GM19240 (cell line): ENCODE measurements at regions not wholly inside any gene's neighbourhood (a gene's known extent, or its start where the extent isn't known, plus 50 kb on each side); places are given as distances from the start of the nearest gene placed in this dataset.

Source experiments
- DNase-seq: peaks from one replicate; pipeline ENCODE4 v3.0.0; 2011; ENCODE audit warnings: low spot score; ENCODE audit not compliant: insufficient read length

DNA sequence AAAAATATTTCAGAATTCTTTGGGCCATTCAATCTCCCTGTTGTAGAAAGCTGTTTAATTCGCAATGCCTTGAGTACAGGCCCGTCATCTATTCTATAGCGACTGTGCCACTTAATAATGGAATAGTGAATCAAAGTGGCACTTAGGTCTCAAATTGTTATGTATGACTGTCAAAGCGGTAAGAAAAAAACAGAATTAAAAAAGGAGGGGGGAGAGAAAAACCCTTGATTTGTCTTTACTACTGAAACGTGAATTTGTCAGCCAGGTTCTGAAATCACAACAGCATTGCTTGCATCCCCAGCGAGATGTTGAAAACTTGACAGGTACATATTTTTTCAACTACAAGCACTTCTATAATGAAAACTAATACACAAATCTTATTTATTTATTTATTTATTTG is 320.9 kb downstream of the TFEC start:
- DNase-seq = no peak

DNA sequence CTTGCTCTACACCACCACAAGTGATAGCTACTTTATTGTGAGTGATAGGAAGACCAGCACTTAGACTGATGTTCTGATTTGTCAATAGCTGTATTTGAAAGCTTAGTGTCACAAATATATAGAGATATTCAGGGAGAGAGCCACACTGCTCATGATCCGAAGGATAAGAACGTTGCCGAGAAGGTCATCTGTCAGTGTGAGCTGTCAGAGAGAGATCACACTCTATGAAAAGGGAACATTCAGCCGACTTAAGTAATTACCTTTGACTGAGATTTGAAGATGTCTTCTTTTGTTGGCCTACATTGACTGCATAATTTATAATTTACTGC is 322.6 kb downstream of the TFEC start:
- DNase-seq = no peak

DNA sequence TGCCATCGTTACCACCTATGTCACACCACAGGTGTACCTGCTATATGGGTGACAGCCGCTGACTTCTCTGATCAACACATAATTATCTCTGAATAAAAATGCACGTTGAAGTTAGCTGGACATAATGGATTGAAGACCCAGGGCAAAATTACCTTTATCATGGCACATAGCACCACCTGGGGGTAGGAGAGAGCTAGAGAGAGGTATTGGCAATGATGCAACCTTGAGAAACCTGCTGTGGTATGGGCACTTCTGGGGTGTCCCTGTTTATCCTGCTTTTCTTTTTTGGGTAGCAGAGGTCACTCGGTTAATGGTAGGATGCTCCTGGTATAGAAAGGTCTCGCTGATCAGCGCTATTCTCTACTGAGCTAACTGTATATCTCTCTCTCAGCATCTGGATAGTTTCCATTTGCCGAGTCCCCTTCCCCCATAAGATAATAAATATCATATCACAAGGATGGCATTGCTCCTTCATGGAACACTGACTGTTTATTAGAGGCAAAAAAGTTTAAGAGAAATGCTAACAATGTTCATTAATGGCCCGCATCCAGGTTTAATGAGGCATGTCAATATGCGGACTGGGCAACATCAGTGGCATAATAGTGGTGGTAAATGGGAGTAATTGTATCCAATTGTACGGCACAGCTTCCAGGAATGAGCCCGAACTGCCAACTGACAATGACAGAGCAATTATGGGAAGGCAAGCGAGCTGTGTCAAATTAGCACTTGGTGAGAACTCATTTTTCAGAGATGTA is 323.1 kb downstream of the TFEC start:
- no peak for DNase-seq

DNA sequence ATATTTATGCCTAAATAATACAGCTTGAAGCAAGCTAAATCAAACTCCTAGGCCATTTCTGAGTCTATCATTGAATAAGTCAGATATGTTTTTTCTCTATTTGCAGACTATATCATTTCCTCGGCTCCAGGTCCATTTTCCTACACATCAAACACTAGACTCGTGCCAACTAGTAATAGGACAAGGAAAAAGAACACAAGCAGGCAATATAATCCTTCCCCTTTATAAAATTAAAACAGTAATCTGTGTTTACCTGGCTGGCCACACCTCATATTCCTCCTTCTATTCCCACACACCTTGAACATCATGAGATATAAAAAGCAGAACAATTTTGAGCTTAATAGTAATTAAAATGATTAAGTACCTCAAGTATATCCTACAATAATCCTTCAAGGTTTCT is 325.7 kb downstream of the TFEC start:
- DNase-seq = no peak

DNA sequence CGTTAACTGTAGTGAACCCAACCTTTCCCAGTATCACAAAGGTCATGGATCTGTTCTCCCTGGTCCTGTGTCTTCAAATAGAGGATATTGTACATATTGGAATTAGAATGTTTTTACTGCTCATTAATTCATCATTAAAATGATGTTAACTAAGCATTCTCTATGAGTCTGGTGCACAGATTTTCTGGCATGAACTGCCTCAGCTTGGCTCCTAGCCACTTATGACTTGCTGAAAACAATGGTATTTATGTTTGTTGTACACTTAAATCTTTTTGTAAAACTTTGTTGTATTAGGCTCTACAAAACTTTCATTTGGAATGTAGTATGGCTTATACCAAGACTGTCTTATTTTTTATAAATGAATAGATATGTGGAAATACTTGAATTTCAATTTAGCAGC is 329.4 kb downstream of the TFEC start:
- DNase-seq = no peak

DNA sequence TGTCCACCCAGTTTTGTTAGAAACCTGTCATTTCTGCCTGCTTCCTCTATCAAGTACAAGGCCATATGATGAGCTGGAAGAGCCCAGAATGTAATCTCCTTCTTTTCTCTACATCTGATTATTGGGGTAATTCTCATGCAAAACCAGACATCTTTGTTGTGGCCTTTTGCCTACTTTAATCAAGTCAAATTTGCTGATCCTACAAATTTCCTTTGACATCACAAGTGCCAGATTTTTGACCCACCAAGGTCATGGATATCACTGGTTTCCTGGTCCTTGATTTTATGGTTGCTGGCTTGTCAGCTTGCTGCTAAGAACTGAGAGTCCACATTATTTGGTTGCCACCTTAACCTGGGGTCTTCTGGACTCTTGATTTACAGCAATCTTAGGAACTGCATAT is 336.1 kb downstream of the TFEC start:
- no peak for DNase-seq

DNA sequence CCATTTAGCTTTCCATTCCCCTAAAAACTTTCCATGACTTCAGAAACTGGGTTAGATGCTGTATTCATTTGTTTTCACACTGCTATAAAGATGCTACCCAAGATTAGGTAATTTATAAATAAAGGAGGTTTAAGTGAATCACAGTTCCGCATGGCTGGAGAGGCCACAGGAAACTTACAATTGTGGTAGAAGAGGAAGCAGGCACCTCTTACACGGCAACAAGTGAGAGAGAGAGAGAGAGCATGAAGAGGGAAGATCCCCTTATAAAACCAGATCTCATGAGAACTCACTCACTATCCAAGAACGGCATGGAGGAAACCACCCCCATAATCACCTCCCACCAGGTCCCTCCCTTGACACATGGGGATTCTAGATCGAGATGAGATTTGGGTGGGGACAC is 336.8 kb downstream of the TFEC start:
- DNase-seq = no peak

DNA sequence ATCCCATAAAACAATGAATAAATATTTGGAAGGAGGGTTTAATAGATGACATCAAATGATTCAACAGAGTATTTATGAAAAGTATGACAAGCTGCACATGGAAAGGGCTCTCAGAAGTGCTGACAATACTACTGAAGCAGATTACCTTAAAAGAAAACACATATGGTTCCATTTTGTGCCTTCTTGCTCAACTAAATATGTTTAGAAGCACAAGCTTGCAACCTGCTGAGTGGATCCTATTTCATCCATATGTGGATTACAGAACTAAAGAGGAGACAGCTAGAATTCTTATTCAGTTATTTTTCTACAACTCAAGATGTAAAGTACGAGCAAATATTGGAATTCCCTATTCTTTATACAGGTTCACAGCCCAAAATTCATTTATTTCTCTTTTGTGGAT is 340.6 kb downstream of the TFEC start:
- no peak for DNase-seq

DNA sequence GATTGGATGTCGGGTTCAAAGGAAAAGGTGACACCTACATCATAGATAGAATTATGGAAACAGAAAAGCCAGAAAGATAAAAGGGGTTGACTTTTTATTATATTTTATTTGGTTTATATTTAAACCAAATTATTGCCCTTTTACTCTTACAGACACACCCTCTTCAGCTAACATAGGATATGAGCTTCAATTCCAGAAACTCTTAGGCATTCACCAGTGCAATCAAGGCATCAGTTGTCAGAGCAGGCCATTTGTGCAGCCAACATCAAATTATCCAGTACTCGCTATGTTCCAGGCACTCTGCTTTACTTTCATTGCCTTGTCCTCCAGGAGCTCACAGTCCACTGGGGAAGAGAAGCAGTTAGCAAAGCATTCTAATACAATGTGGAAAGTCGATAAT is 347.5 kb downstream of the TFEC start:
- no peak for DNase-seq

DNA sequence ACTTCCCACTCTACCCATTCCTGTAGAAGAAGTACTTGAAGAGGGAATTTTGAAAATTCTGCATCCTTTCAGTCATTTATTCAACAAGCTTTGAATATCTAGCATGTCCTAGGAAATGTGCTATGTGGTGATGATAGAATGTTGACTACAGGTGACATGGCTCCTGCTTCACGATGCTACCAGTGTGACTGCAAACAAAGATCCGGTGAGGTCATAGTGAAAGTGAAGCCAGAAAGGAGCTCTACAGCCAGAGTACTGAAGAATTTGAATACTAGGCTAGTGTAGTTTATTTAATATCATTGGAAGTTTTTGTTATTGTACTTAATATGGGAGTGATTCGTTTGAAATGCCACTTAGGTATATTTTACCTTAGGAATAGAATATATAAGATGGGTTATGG is 348.1 kb downstream of the TFEC start:
- DNase-seq = no peak

DNA sequence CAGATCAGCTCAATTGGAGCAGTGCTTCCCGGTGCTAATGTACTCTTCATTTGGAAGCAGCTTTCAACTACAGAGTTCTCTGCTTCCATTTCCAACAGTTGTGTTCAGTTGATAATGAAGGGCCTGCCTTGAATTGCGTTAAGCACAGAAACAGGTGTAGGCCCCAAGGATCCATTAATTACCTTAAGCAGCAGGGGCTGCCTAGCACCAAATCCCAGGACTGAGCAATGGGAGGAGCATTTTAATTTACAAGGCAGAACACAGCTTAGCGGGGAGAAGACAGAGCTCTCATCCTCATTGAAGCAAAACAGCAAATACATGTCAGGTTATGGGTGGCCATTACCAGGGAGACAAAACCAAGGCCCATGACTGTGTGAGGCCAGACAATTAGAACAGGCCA is 349.6 kb downstream of the TFEC start:
- no peak for DNase-seq

DNA sequence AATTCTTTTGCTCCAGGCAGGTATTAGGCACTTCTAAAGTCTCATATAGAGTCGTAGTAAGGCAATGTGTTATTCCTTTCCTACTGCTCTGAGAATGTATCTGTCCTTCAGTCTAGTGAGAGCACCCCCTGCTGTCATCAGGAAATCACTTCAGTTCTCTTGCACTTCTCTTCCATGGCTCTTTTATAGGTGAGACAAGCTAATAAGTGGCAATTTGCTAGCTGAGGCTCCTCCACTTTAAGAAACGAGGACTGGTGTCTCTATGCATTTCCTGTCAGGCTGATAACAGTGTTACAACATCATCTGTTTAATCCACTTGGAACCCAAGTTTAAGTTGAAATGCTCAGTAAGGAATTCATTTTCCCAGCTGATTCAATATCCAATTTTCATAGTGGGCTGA is 350.6 kb downstream of the TFEC start:
- DNase-seq = no peak

DNA sequence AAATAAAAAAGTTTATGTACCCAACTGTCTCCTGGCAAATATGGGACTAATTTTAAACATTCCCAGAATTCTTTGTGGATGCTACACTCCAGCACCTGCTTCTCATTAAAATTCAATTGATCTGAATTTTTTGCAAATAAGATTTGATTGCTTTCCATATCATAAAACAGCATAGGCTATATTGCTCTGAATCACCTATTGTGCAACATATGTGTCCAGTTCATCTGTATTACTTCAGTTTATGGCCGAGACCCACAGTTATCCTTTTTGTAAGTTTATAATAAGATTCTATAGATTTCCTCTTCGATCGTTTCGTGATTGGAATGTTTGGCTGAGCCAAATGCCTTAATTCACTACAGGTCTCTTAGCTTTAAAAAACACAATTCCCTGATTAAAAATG is 351.1 kb downstream of the TFEC start:
- DNase-seq = no peak

DNA sequence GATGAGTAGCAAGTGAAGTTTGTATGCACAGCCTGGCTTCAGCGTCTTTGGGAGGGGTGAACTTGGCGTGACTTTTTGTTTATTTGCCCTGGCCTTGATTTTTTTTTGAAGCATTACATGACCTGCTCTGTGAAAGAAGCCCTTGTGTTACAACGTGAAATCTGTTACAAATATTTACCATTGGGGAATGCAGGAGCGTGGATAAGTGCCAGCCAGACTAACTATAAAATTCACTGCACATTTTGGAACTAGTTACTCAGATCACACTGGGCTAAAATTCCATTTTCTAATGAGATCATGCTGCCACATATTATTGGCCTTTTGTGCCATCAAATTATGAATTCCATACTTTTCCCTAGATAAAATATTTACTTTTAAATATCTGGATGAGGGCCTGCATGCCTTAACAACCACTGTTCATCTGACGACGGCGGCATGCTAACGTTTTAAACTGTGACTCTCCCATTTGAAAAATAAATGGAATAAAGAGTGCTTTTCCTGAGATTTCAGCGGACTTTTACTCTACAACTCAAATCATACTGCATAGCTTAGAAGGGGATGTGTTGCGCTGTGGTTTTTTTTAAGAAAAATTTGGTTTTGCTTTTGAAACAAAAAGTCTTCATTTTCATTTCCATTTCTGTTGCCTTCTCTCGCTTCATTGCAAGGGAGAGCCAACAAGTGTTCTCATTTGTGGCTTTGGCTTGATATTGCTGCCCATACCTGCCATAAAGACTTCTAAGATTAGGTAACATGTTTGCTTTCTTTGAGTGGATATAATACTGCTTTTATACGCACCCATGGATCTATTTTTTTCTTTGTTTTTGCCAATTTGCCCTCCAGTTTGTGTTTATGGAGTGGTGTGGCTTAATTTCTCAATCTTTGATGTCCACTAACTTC is 352.2 kb downstream of the TFEC start:
- DNase-seq = no peak

DNA sequence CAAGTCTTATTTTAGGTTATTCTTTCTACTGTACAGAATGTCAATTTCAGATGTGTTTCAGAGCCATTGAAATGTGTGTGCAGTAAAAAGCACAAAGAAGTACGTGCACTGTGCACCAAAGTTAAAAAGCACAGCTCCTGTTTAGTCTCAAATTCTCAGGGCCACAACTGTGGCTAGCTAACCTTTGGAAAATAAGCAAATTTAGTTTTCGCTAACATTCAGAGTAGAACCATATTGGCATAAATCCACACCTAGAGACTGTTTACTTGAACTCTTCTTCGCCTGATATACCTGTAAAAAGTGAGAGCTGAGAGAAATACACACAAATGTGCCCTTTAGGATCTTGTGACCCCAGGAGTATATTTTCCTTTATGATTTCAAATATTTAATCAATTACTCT is 353.9 kb downstream of the TFEC start:
- no peak for DNase-seq

DNA sequence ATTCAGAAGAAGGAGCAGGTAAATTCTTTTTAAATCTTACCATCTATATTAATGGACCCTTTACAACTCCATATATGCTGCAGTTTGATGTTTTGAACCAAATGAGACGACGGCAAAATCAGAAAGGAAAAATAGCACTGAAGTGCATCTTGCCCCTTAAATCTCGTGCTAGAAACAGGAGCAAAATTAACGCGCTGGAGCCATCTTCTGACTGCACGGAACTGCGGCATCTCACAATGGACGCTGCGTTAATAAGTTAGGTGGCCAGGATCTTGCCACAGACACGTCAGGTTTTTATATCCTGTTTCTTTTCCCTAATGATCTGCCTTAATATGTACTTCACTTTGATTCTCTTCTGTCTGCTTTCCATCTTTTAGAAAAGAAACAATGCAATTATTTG is 354.5 kb downstream of the TFEC start:
- no peak for DNase-seq

DNA sequence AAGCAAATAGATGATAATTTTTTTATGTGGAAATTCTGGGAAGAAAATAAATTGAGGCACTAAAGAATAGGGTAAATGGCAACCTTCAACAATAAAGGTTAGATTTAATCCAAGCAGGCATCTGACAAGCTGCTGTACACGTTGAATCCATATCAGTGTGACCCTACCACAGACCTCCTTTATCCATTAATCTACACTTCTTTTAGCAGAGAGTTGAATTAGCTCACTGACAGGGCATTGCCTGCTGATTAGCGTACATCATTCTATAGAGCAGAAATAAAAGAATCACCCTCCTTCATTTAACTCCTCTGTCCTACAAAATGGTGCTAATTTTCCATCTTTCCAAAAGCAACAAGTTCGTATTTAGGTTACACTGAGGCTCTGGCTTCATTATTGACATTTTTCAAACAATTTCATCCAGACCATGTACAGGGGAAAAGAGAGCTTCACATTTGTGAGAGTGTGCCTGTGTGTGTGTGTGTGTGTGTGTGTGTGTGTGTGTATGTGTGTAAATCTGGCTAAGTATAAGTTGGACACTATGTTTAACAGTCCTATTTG is 356.0 kb downstream of the TFEC start:
- no peak for DNase-seq

DNA sequence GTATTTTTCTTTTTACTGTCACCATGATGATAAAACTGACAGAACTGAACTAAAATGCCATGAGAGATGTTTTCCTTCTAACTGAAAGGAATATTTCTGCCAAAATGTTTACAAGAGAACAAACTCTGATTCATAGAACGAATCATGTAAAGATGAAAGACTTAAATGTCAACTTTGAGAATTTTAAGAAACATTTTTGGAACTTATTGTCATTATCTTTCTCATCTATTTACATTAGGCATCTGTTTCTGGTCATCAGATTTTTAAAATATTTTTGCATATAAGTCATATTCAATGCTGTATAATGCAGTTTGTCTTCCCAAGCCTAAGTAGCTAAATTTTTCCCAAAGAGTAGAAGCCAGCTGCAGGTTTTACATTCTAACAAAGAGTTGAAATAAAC is 358.5 kb downstream of the TFEC start:
- no peak for DNase-seq

DNA sequence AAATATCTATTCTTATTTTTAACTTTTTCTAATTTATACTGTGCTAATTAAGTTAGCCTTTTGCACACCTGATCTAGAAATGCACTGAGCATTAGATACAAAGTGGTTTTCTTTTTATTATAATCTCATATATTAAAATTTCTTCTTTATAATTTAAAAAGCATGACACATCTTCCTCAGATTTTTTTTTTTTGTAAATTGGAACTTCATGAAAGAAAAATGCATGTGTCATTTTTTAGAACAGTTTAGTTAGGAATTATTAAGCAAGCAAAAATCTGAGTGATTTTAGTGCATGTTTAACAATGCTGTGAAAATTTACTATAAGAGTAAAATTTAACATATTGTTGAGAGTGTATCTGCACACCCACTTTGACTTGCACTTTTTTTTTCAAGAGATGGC is 367.9 kb downstream of the TFEC start:
- no peak for DNase-seq

DNA sequence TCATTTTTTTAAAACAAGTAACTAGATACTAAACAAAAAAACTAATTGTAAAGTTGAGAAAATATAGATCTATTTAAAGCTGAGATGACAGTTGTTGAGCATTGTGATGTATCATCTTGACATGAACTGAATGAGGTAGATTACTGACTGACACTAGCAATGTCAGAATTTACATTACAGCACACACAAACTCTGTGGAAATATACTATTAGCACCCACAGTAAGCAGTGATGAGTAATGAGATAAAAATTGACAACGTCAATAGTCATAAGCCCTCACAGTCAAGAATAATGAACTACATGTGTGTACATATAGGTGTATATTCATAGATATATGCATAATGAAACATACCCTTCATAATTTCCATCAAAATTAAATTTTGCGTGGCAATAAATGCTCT is 368.4 kb downstream of the TFEC start:
- no peak for DNase-seq

DNA sequence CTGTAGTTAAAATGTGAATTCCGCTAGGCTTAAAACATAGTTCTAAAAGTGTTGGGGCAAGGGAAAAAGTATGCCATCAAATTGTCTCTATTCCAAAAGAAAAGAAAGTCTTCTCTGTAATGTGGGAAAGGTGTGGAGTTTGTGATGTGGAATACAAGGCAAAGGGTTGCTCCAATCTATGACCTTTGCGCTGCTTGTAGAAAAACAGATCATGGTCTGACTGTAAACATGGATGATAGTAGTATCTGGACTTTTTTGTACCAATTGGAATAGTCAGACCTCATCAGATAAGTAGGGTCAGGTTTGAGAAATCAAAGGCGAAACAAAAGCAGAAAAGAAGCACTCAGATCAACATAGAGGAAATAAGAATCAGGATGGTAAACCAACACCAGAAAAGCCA is 372.3 kb downstream of the TFEC start:
- no peak for DNase-seq

DNA sequence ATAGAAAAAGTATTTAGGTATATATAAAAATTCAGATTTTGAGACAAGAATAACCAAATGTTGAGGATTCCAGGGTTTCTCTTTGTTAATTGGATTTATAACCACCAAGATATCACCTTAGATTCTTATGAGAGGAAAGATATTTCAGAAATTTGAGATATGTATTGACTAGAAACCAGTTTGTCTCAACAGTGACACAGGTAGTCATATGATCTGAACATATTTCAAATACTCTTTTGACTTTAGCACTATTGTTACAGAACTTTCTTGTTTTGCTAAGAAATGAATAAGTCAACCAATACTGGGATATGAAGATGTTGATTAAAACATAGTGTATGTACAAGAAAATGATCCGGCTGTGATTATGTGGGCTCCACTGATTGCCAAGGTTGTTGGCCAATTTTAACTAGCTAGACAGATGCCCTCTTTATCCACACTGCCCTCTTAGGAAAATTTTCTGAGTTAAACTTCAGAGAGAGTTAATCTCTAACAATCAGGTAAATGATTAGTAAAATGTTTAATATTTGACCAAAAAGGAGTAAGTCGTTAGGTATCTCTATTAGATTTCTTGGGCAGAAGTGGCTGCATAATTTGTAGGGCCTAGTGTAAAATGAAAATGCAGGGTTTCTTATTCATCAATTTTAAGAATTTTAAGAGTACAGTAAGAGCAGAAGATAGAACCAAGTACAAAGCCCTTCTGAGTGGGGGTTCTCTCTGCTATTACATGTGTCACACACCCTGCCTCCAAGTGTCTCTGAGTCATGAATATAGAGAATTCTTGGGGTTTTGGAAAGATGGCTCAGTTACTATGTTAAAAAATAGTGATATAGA is 376.0 kb downstream of the TFEC start:
- no peak for DNase-seq
